ENCODE measurements at regions not wholly inside any gene's neighbourhood (a gene's known extent, or its start where the extent isn't known, plus 50 kb on each side); places are given as distances from the start of the nearest gene placed in this dataset.

GRCh38 chr20:20894753-20895152 is 182.3 kb upstream of the RALGAPA2 start:
- ATAC-seq (replicated peaks): no peak
- H3K27me3 Mint-ChIP-seq: peaks cover 3% of the 10 kb centered on the region
- no peaks in the 10 kb centered on the region for H3K4me1 Mint-ChIP-seq
- no peak overlapping the region for H3K4me3 Mint-ChIP-seq
- no peaks in the 10 kb centered on the region for H3K36me3 Mint-ChIP-seq (ENCODE audit: low read depth)
- no peaks in the 10 kb centered on the region for H3K9me3 Mint-ChIP-seq
- no peak overlapping the region for H3K27ac Mint-ChIP-seq

DNA sequence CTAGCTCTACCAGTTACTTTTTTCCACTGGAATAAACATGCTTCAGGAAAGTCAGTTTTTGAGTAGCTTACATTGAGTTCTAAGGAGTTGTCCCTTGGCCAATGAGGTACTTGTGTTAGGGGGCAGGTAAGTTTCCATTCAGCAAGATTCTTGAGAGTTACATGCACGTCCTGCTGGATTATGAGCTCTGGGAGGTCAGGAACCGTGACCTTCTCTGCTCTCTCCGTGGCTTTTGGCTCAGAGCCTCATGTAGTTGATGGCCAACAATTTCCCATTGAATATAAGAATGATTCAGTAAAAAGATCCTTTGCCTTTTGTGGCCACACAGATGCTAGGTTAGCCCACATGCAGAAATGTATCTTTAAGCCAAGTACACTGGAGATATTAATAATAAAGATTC is 181.8 kb upstream of the RALGAPA2 start:
- H3K9me3 Mint-ChIP-seq: no peaks in the 10 kb centered on the region
- H3K4me3 Mint-ChIP-seq: no peak overlapping the region
- no peak for ATAC-seq (replicated peaks)
- no peak overlapping the region for H3K27ac Mint-ChIP-seq
- H3K36me3 Mint-ChIP-seq (ENCODE audit: low read depth): no peaks in the 10 kb centered on the region
- no peaks in the 10 kb centered on the region for H3K4me1 Mint-ChIP-seq
- peaks cover 4% of the 10 kb centered on the region for H3K27me3 Mint-ChIP-seq

GRCh38 chr20:20892328-20892727 is 179.9 kb upstream of the RALGAPA2 start:
- ATAC-seq (replicated peaks): no peak
- no peak overlapping the region for H3K27ac Mint-ChIP-seq
- H3K9me3 Mint-ChIP-seq: no peaks in the 10 kb centered on the region
- H3K4me3 Mint-ChIP-seq: no peak overlapping the region
- H3K36me3 Mint-ChIP-seq (ENCODE audit: low read depth): no peaks in the 10 kb centered on the region
- peaks cover 12% of the 10 kb centered on the region for H3K27me3 Mint-ChIP-seq
- no peaks in the 10 kb centered on the region for H3K4me1 Mint-ChIP-seq

- no peak for ATAC-seq (replicated peaks)
- H3K9me3 Mint-ChIP-seq: no peaks in the 10 kb centered on the region
- H3K36me3 Mint-ChIP-seq (ENCODE audit: low read depth): no peaks in the 10 kb centered on the region
- no peak overlapping the region for H3K4me3 Mint-ChIP-seq
- H3K27me3 Mint-ChIP-seq: peaks cover 14% of the 10 kb centered on the region
- no peaks in the 10 kb centered on the region for H3K4me1 Mint-ChIP-seq
- H3K27ac Mint-ChIP-seq: no peak overlapping the region
These were observed 178.3 kb upstream of the RALGAPA2 start for GRCh38 chr20:20890751-20891150.

DNA sequence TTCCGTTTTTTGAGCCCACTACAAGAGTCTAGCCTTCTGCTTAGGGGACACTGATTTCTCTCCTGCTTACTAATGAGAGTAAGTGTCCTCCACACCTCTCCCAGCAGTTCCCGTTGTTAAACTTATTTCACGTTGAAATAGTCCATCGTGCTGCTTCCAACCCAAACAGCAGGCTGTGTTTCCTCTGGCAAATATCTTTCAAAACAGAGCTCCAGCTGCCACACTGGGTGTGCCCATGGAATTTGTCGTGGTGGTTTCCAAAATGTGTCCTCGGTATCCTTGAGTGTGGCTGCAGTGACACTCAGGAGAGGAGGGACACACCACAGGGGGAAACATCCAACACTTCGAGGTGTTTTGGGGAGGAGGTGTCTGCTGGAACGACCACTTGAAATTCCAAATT is 176.5 kb upstream of the RALGAPA2 start:
- H3K4me3 Mint-ChIP-seq: no peak overlapping the region
- no peaks in the 10 kb centered on the region for H3K9me3 Mint-ChIP-seq
- no peaks in the 10 kb centered on the region for H3K4me1 Mint-ChIP-seq
- H3K27ac Mint-ChIP-seq: no peak overlapping the region
- no peaks in the 10 kb centered on the region for H3K36me3 Mint-ChIP-seq (ENCODE audit: low read depth)
- no peak for ATAC-seq (replicated peaks)
- H3K27me3 Mint-ChIP-seq: peaks cover 11% of the 10 kb centered on the region

- Mint-ChIP-seq H3K36me3 (ENCODE audit: low read depth) (no peaks in the 10 kb centered on the region), H3K4me3 (no peak overlapping the region), H3K27ac (no peak overlapping the region), H3K9me3 (no peaks in the 10 kb centered on the region), H3K27me3 (peaks cover 14% of the 10 kb centered on the region), H3K4me1 (no peaks in the 10 kb centered on the region)
- no peak for ATAC-seq (replicated peaks)
These were observed 175.8 kb upstream of the RALGAPA2 start for GRCh38 chr20:20888266-20888656.

DNA sequence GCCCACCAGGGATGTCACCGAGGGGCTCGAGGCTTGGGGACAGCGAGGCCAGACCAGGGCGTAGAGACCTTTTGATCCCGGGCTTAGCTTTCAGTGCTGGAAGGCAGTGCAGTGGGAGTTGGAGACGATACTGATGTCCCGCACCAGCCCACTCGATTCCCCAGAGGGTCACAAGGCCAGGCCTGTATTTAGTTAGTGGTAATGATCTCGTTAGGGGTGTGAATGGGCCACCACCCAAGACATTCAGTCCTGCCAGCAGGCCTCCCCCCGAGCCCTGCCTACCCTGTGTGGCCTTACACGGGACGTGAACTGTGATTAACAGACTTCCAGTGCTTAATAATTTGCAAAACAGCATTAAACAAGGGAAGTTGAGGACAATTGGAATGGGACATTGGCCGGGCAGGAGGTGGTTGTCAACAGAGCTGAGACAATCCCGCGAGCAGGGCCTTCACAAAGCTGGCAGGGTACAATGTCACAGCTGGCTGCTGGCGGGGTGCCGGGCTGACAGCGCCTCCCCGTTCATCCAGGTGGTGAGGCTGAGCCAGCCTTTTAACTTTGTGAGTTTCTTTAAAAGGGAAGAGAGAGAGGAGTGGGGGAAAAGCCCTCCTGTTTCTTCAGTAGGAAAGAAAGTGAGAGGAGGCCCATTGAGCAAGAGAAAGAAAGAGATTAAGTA is 175.3 kb upstream of the RALGAPA2 start:
- no peak overlapping the region for H3K27ac Mint-ChIP-seq
- H3K36me3 Mint-ChIP-seq (ENCODE audit: low read depth): no peaks in the 10 kb centered on the region
- no peak for ATAC-seq (replicated peaks)
- no peaks in the 10 kb centered on the region for H3K4me1 Mint-ChIP-seq
- H3K4me3 Mint-ChIP-seq: no peak overlapping the region
- no peaks in the 10 kb centered on the region for H3K9me3 Mint-ChIP-seq
- peaks cover 14% of the 10 kb centered on the region for H3K27me3 Mint-ChIP-seq

DNA sequence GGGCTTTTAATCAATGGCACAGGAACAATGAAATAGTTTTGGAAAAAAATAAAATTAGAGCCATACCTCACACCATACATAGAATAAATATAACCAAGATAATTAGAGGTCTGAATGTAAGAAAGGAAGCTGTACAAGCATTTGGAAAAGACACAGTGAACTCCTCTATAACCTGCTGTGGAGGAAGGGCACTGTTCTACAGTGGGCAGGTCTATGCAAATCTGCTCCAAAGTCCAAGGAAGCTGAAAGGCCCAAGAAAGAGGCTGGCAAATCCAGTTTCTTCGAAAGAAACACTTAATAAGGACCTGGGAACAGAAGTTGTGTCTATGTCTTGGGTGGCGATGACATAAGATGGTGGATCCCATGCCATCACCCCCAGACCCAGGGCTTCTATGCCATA is 169.4 kb upstream of the RALGAPA2 start:
- Mint-ChIP-seq H3K36me3 (ENCODE audit: low read depth) (no peaks in the 10 kb centered on the region), H3K27ac (no peak overlapping the region), H3K4me1 (no peaks in the 10 kb centered on the region), H3K4me3 (no peak overlapping the region), H3K9me3 (no peaks in the 10 kb centered on the region), H3K27me3 (peaks cover 9% of the 10 kb centered on the region)
- no peak for ATAC-seq (replicated peaks)

DNA sequence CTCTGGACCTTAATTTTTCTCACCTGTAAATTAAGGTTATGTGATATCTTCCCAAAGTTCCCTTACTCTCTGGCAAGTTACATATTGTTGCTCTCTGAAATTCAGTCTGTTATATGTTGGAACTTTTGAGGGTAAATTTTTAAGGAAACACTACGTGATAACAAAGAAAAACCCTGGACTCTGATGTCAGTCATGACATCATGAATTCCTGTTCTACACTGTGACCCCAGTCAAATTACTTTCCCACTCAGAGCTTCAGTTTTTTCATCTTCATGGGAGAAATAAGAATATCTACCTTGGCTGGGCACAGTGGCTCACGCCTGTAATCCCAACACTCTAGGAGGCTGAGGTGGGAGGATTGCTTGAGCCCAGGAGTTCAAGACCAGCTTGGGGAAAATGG is 164.6 kb upstream of the RALGAPA2 start:
- H3K4me3 Mint-ChIP-seq: no peak overlapping the region
- H3K27me3 Mint-ChIP-seq: peaks cover 19% of the 10 kb centered on the region
- ATAC-seq (replicated peaks): no peak
- no peaks in the 10 kb centered on the region for H3K36me3 Mint-ChIP-seq (ENCODE audit: low read depth)
- no peaks in the 10 kb centered on the region for H3K4me1 Mint-ChIP-seq
- H3K9me3 Mint-ChIP-seq: no peaks in the 10 kb centered on the region
- H3K27ac Mint-ChIP-seq: no peak overlapping the region

DNA sequence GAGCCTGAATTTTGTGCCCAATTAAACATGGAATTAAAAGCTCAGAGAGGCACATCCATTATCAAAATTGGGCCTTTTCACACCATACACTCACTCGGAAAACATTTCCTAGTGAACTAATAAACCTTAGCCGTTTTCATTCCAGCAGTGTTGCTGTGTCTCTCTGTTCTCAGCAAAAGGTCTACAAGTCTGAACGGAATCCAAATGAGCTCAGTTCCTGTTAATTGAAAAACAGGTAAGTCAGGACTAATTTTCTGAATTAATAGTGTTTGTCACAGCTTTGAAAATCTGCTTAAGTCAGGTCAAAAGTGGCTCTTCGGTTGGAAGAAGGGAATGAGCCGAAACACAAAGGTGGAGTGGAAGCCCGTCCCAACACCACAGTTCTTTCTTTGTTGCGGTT is 163.3 kb upstream of the RALGAPA2 start:
- Mint-ChIP-seq H3K9me3 (no peaks in the 10 kb centered on the region), H3K4me1 (no peaks in the 10 kb centered on the region), H3K36me3 (ENCODE audit: low read depth) (no peaks in the 10 kb centered on the region), H3K4me3 (no peak overlapping the region), H3K27me3 (peaks cover 23% of the 10 kb centered on the region), H3K27ac (no peak overlapping the region)
- no peak for ATAC-seq (replicated peaks)

- no peak for ATAC-seq (replicated peaks)
- H3K4me3 Mint-ChIP-seq: no peak overlapping the region
- H3K4me1 Mint-ChIP-seq: no peaks in the 10 kb centered on the region
- no peak overlapping the region for H3K27ac Mint-ChIP-seq
- H3K27me3 Mint-ChIP-seq: peaks cover 21% of the 10 kb centered on the region
- H3K36me3 Mint-ChIP-seq (ENCODE audit: low read depth): no peaks in the 10 kb centered on the region
- H3K9me3 Mint-ChIP-seq: no peaks in the 10 kb centered on the region
These were observed 160.0 kb upstream of the RALGAPA2 start for GRCh38 chr20:20872428-20872827.

DNA sequence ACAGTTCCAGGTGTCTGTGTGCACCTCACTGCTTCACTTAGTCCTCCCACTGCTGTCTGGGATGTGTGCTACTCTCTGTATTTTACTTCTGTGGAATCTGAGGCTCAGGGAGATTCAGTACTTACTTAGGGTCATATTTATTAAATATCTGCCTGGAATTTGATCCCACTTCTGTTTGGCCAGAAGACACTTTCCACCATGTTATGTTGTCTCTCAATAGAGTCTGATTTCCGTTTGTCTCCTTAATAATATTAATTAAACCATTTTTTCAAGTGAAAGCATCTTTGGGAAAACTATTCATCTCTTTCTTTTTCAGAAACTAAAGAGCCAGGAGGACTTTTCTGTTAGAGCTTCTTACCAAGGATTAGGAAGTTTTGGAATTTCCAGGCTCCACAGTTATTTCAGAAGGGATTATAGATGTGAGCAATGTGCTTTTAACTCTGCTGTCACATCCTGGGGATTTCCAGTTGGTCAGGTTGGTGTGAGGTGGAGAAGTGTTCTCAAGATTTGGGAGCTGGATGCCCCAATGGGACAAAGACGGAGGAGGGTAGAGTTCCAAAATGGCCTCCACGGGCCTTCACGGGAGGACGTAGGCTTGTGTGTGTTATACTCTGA is 156.8 kb upstream of the RALGAPA2 start:
- H3K4me3 Mint-ChIP-seq: no peak overlapping the region
- H3K27ac Mint-ChIP-seq: no peak overlapping the region
- H3K4me1 Mint-ChIP-seq: no peaks in the 10 kb centered on the region
- H3K27me3 Mint-ChIP-seq: peaks cover 14% of the 10 kb centered on the region
- no peak for ATAC-seq (replicated peaks)
- no peaks in the 10 kb centered on the region for H3K36me3 Mint-ChIP-seq (ENCODE audit: low read depth)
- no peaks in the 10 kb centered on the region for H3K9me3 Mint-ChIP-seq

DNA sequence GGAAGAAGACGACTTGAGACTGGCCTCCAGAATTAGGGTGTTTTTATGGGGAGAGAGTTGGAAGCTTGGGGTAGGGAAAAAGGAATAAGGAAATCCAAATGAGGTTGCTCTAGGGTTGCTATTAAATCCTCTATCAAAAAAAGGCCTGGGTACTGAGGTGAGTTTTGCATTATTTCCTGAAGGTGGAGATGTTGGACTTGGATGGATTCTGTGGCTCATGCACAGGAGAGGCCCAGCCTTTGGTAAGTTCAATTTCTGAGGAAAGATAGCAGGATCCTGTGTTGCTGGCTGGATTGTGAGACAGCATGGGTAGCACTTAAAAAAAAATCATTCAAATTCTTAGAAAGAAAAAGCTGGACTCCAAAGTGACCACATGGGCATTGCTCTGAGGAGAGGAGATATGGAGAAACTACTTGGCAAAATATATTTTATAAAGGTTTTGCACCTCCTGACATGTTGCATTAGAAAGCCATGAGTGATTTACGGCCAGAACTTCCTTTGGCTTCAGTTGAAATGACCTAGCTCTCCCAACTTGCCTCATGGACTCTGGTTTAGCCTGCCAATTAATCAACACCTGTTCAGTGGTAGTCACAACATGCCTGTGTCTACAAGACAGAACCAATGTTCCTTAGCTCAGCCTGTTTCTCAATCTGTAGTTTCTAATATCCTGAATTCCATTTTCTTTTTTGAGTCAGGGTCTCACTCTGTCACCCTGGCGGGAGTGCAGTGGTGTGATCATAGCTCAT is 152.1 kb upstream of the RALGAPA2 start:
- no peaks in the 10 kb centered on the region for H3K36me3 Mint-ChIP-seq (ENCODE audit: low read depth)
- ATAC-seq (replicated peaks): no peak
- H3K9me3 Mint-ChIP-seq: no peaks in the 10 kb centered on the region
- peaks cover 10% of the 10 kb centered on the region for H3K27me3 Mint-ChIP-seq
- no peaks in the 10 kb centered on the region for H3K4me1 Mint-ChIP-seq
- H3K27ac Mint-ChIP-seq: no peak overlapping the region
- H3K4me3 Mint-ChIP-seq: no peak overlapping the region

GRCh38 chr20:20860078-20860806 is 147.8 kb upstream of the RALGAPA2 start:
- H3K27me3 Mint-ChIP-seq: peaks cover 22% of the 10 kb centered on the region
- no peak overlapping the region for H3K4me3 Mint-ChIP-seq
- H3K4me1 Mint-ChIP-seq: no peaks in the 10 kb centered on the region
- ATAC-seq (replicated peaks): peak; percentile 82
- H3K27ac Mint-ChIP-seq: no peak overlapping the region
- H3K36me3 Mint-ChIP-seq (ENCODE audit: low read depth): no peaks in the 10 kb centered on the region
- no peaks in the 10 kb centered on the region for H3K9me3 Mint-ChIP-seq

DNA sequence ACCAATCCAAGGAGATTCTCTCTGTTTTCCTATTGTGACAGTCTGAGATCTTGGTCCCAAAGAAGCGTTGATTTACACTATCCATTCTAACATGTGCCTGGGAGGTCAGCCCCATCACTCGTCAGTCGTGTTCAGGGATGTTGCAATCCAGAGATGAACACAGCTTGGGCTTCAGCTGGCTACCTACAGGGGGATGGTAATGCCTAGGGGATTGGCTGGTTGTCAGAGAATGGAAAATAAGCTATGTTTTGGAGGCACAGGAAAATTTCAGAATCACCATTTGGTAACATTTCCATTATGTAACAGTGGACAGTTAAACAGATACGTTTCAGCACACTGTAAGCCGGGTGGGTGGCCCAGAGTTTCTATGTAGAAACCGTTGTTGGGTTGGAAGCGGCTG is 147.1 kb upstream of the RALGAPA2 start:
- no peaks in the 10 kb centered on the region for H3K9me3 Mint-ChIP-seq
- H3K4me1 Mint-ChIP-seq: no peaks in the 10 kb centered on the region
- no peak for ATAC-seq (replicated peaks)
- no peak overlapping the region for H3K27ac Mint-ChIP-seq
- H3K27me3 Mint-ChIP-seq: peaks cover 23% of the 10 kb centered on the region
- H3K4me3 Mint-ChIP-seq: no peak overlapping the region
- H3K36me3 Mint-ChIP-seq (ENCODE audit: low read depth): no peaks in the 10 kb centered on the region

Data from activated T-helper 17 cell treated with anti-CD3 and anti-CD28 coated beads, Interleukin-2, amount 50 U/mL, for 72 hours (primary cell).